ENCODE measurements at regions not wholly inside any gene's neighbourhood (a gene's known extent, or its start where the extent isn't known, plus 50 kb on each side); places are given as distances from the start of the nearest gene placed in this dataset.

- in situ Hi-C loops (cut with MboI; ENCODE audit: low sequenced_read_pairs) = loop anchor here (25.0 kb wide), 1 partner anchor 122 kb away; the partner anchor contains the start of gene EIF4E3
Measured at GRCh38 chr3:71859123-71859519, 74.2 kb upstream of the PROK2 start.

GRCh38 chr3:71858503-71859122, 73.7 kb upstream of the PROK2 start:
- in situ Hi-C loops (cut with MboI; ENCODE audit: low sequenced_read_pairs) = loop anchor here (25.0 kb wide), 1 partner anchor 121 kb away; the partner anchor contains the start of gene EIF4E3

GRCh38 chr3:71857956-71858355, 73.0 kb upstream of the PROK2 start:
- in situ Hi-C loops (cut with MboI; ENCODE audit: low sequenced_read_pairs) = loop anchor here (25.0 kb wide), 1 partner anchor 121 kb away; the partner anchor contains the start of gene EIF4E3

- in situ Hi-C loops (cut with MboI; ENCODE audit: low sequenced_read_pairs) = loop anchor here (25.0 kb wide), 1 partner anchor 117 kb away; the partner anchor contains the start of gene EIF4E3
Measured at GRCh38 chr3:71854706-71855105, 69.8 kb upstream of the PROK2 start.

GRCh38 chr3:71854096-71854495, 69.1 kb upstream of the PROK2 start:
- in situ Hi-C loops (cut with MboI; ENCODE audit: low sequenced_read_pairs) = loop anchor here (25.0 kb wide), 1 partner anchor 117 kb away; the partner anchor contains the start of gene EIF4E3

- in situ Hi-C loops (cut with MboI; ENCODE audit: low sequenced_read_pairs) = loop anchor here (25.0 kb wide), 1 partner anchor 115 kb away; the partner anchor contains the start of gene EIF4E3
Measured at GRCh38 chr3:71851878-71852277, 66.9 kb upstream of the PROK2 start.

DNA sequence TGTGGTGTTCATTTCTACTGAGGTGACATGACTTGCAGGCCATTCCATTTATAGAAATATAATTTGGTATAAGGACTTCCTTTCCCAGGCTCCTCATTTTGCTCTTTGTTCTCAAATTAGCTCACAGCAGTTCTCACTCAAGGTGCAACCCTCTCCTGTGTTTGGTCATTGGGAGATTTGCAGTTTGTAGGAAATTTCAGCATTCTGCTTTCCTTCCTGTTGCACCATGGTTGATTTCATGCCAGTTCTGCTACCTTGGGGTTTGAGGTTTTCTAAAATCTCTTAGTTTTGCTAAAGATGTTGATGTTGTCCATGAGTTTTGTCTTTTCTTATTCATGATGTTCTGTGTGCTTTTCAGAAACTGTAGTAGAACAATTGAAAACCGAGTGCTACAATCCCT, 65.7 kb upstream of the PROK2 start:
- in situ Hi-C loops (cut with MboI; ENCODE audit: low sequenced_read_pairs) = loop anchor here (25.0 kb wide), 1 partner anchor 113 kb away; the partner anchor contains the start of gene EIF4E3

DNA sequence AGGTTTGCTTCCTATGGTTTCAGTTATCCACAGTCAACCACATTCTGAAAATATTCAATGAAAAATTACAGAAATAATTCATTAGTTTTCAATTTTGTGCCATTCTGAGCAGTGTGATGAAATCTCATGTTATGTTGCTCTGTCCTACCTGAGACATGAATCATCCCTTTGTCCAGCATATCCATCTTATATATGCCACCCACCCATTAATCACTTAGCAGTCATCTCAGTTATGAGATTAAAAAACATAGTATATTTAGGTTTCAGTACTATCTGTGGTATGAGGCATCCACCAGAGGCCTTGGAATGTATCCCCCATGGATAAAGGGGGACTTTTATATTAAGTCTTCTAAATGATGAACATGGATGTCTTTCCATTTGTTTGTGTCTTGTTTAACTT, 64.7 kb upstream of the PROK2 start:
- in situ Hi-C loops (cut with MboI; ENCODE audit: low sequenced_read_pairs) = loop anchor here (25.0 kb wide), 1 partner anchor 112 kb away; the partner anchor contains the start of gene EIF4E3

GRCh38 chr3:71847794-71848193, 62.8 kb upstream of the PROK2 start:
- in situ Hi-C loops (cut with MboI; ENCODE audit: low sequenced_read_pairs) = no loop called here

DNA sequence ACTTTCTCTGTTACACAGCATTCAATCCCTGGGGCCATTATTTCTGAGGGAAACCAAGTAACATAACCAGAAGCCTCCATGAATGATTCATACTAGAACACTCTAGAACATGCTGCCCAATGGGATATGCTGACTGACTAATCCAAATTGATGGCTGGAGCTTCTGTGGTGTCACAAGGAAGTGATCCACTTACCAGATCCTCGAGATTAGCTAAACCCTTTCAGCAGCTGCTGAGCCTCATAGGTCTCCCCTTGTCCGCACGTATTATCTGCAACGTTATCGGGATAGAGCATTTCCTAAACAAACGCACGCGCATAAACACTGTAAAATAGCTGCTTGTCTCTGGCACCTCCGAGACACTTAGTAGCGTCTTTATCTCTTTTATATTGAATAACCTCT, 61.2 kb upstream of the PROK2 start:
- in situ Hi-C loops (cut with MboI; ENCODE audit: low sequenced_read_pairs) = no loop called here

- in situ Hi-C loops (cut with MboI; ENCODE audit: low sequenced_read_pairs) = no loop called here
Measured at GRCh38 chr3:71843071-71843470, 58.1 kb upstream of the PROK2 start.

DNA sequence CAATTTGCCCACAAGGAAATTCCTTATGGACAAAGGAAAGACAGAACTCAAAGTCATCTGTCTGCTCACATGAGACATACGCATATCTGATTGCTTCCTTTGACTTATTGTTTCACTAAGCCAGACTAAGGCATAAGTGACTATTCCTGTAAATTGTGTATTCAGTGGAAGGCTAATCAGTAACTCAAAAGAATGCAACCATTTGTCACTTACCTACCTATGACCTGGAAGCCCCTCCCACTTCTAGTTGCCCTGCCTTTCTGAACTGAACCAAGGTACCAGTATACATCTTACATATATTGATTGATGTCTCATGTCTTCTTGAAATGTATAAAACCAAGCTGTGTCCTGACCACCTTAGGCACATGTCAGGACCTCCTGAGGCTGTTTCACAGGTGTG, 53.5 kb upstream of the PROK2 start:
- in situ Hi-C loops (cut with MboI; ENCODE audit: low sequenced_read_pairs) = no loop called here

All from HL-60/S4 treated with phorbol 12-myristate 13-acetate at 8.2 ng/mL for 4 days and 3 days (cell line).